NCI-H2171 treated with DMSO at 0.1 percent for 48 hours (cell line): ENCODE measurements at regions not wholly inside any gene's neighbourhood (a gene's known extent, or its start where the extent isn't known, plus 50 kb on each side); places are given as distances from the start of the nearest gene placed in this dataset.
"Not testable (repeated sequence)": the region's sequence is repeated elsewhere in the genome, so short reads cannot be mapped to it uniquely, and the experiment has no call there.

Source experiments
- DNase-seq: peaks from one replicate; lab custom pipeline; 2025; lab: John Stamatoyannopoulos, UW

- peak; percentile 46 for DNase-seq
These were observed 228.9 kb downstream of the ADCYAP1 start for GRCh38 chr18:1133541-1133940.

GRCh38 chr18:1147730-1148129 is 243.1 kb downstream of the ADCYAP1 start:
- no peak for DNase-seq

- DNase-seq, result no peak
These were observed 245.0 kb downstream of the ADCYAP1 start for GRCh38 chr18:1149709-1150108.

GRCh38 chr18:1150344-1150743 is 245.7 kb downstream of the ADCYAP1 start:
- DNase-seq, result no peak

- not testable (repeated sequence) for DNase-seq
These were observed 248.3 kb downstream of the ADCYAP1 start for GRCh38 chr18:1152958-1153357.

GRCh38 chr18:1173593-1173992 is 268.9 kb downstream of the ADCYAP1 start:
- no peak for DNase-seq

GRCh38 chr18:1177232-1177631 is 272.6 kb downstream of the ADCYAP1 start:
- no peak for DNase-seq

- no peak for DNase-seq
These were observed 286.7 kb downstream of the ADCYAP1 start for GRCh38 chr18:1191341-1191740.

GRCh38 chr18:1213126-1213525 is 308.5 kb downstream of the ADCYAP1 start:
- DNase-seq, result no peak

- DNase-seq, result no peak
These were observed 318.2 kb downstream of the ADCYAP1 start for GRCh38 chr18:1222880-1223279.

GRCh38 chr18:1227025-1227424 is 322.4 kb downstream of the ADCYAP1 start:
- no peak for DNase-seq

- no peak for DNase-seq
These were observed 325.0 kb downstream of the ADCYAP1 start for GRCh38 chr18:1229634-1230033.

- DNase-seq, result no peak
These were observed 328.2 kb downstream of the ADCYAP1 start for GRCh38 chr18:1232867-1233266.

- no peak for DNase-seq
These were observed 336.0 kb downstream of the ADCYAP1 start for GRCh38 chr18:1240701-1241100.

- DNase-seq, result no peak
These were observed 339.9 kb downstream of the ADCYAP1 start for GRCh38 chr18:1244397-1245122.

- no peak for DNase-seq
These were observed 342.2 kb downstream of the ADCYAP1 start for GRCh38 chr18:1246827-1247226.

- no peak for DNase-seq
These were observed 347.9 kb downstream of the ADCYAP1 start for GRCh38 chr18:1252534-1252933.

- DNase-seq, result no peak
These were observed 348.3 kb downstream of the ADCYAP1 start for GRCh38 chr18:1252936-1253335.

- DNase-seq, result no peak
These were observed 349.2 kb downstream of the ADCYAP1 start for GRCh38 chr18:1253827-1254226.

- no peak for DNase-seq
These were observed 356.4 kb downstream of the ADCYAP1 start for GRCh38 chr18:1261054-1261453.

GRCh38 chr18:1267021-1267420 is 362.4 kb downstream of the ADCYAP1 start:
- no peak for DNase-seq

- DNase-seq, result no peak
These were observed 365.4 kb downstream of the ADCYAP1 start for GRCh38 chr18:1270081-1270480.

GRCh38 chr18:1273469-1273868 is 368.8 kb downstream of the ADCYAP1 start:
- no peak for DNase-seq

- DNase-seq, result no peak
These were observed 387.5 kb downstream of the ADCYAP1 start for GRCh38 chr18:1292167-1292566.
